ENCODE measurements at regions not wholly inside any gene's neighbourhood (a gene's known extent, or its start where the extent isn't known, plus 50 kb on each side); places are given as distances from the start of the nearest gene placed in this dataset.

- no peak for DNase-seq (ENCODE audit: low spot score)
Measured at GRCh38 chr12:126106706-126107105, 1041.5 kb downstream of the AACS start.

GRCh38 chr12:126107659-126108058, 1042.4 kb downstream of the AACS start:
- DNase-seq (ENCODE audit: low spot score): no peak

GRCh38 chr12:126108247-126108646, 1043.0 kb downstream of the AACS start:
- DNase-seq (ENCODE audit: low spot score): no peak

GRCh38 chr12:126112141-126112540, 1046.9 kb downstream of the AACS start:
- no peak for DNase-seq (ENCODE audit: low spot score)

- no peak for DNase-seq (ENCODE audit: low spot score)
Measured at GRCh38 chr12:126112849-126113248, 1047.6 kb downstream of the AACS start.

- DNase-seq (ENCODE audit: low spot score): no peak
Measured at GRCh38 chr12:126114441-126114840, 1049.2 kb downstream of the AACS start.

GRCh38 chr12:126117502-126117901, 1052.3 kb downstream of the AACS start:
- DNase-seq (ENCODE audit: low spot score): no peak

- no peak for DNase-seq (ENCODE audit: low spot score)
Measured at GRCh38 chr12:126139355-126139754, 1074.1 kb downstream of the AACS start.

GRCh38 chr12:126144603-126145002, 1079.4 kb downstream of the AACS start:
- no peak for DNase-seq (ENCODE audit: low spot score)

GRCh38 chr12:126147321-126147720, 1082.1 kb downstream of the AACS start:
- no peak for DNase-seq (ENCODE audit: low spot score)

GRCh38 chr12:126156806-126157574, 1091.8 kb downstream of the AACS start:
- DNase-seq (ENCODE audit: low spot score): no peak

GRCh38 chr12:126157575-126157966, 1092.3 kb downstream of the AACS start:
- no peak for DNase-seq (ENCODE audit: low spot score)

GRCh38 chr12:126159139-126159538, 1093.9 kb downstream of the AACS start:
- DNase-seq (ENCODE audit: low spot score): no peak

GRCh38 chr12:126160912-126161311, 1095.7 kb downstream of the AACS start:
- no peak for DNase-seq (ENCODE audit: low spot score)

GRCh38 chr12:126163984-126164383, 1098.7 kb downstream of the AACS start:
- no peak for DNase-seq (ENCODE audit: low spot score)

GRCh38 chr12:126171937-126172559, 1106.8 kb downstream of the AACS start:
- DNase-seq (ENCODE audit: low spot score): no peak

GRCh38 chr12:126182619-126183236, 1117.5 kb downstream of the AACS start:
- DNase-seq (ENCODE audit: low spot score): no peak

GRCh38 chr12:126185025-126185424, 1119.8 kb downstream of the AACS start:
- DNase-seq (ENCODE audit: low spot score): no peak

GRCh38 chr12:126189856-126190255, 1124.6 kb downstream of the AACS start:
- no peak for DNase-seq (ENCODE audit: low spot score)

- DNase-seq (ENCODE audit: low spot score): no peak
Measured at GRCh38 chr12:126191031-126191891, 1126.0 kb downstream of the AACS start.

GRCh38 chr12:126191949-126192348, 1126.7 kb downstream of the AACS start:
- no peak for DNase-seq (ENCODE audit: low spot score)

GRCh38 chr12:126193190-126193589, 1128.0 kb downstream of the AACS start:
- DNase-seq (ENCODE audit: low spot score): no peak
